Peyer's patch (tissue), 4 donors: ENCODE measurements at regions not wholly inside any gene's neighbourhood (a gene's known extent, or its start where the extent isn't known, plus 50 kb on each side); places are given as distances from the start of the nearest gene placed in this dataset.

ENCODE experiments used
- CTCF ChIP-seq, 6 experiments: fragments of 450-650 bp in 4 of 6; fragments of 200-600 bp in 2 of 6; sonication (generic) in 1 of 6; IDR thresholded peaks; one replicate each; pipeline ENCODE4 v1.5.1; 2017 to 2019; ENCODE audit warnings: antibody characterized with exemption in 6 of 6, mild to moderate bottlenecking in 3 of 6, moderate library complexity in 1 of 6
- POLR2A ChIP-seq, 2 donors: fragments of 450-650 bp; IDR thresholded peaks; one replicate each; pipeline ENCODE4 v1.5.1; 2017; ENCODE audit warnings: antibody characterized with exemption in 2 of 2, mild to moderate bottlenecking in 2 of 2, moderate library complexity in 2 of 2

- TF ChIP-seq CTCF (IDR thresholded peaks at IDR 0.05): no peak
- TF ChIP-seq POLR2A (IDR thresholded peaks at IDR 0.05): no peak
Observed at GRCh38 chrX:3461397-3462165, 115.1 kb upstream of the MXRA5 start.
